Mucosa of descending colon (tissue), 3 donors: ENCODE measurements at regions not wholly inside any gene's neighbourhood (a gene's known extent, or its start where the extent isn't known, plus 50 kb on each side); places are given as distances from the start of the nearest gene placed in this dataset.

Experiments
- ATAC-seq: fragments of 200-7000 bp; cut with Tn5 transposase; one replicate; pipeline ENCODE4 v1.9.1; 2020; ENCODE audit warnings: mild to moderate bottlenecking, moderate library complexity
- DNase-seq, 3 donors: peaks; one replicate each; pipeline ENCODE4 v3.0.0-alpha.2; 2020
- H3K36me3 ChIP-seq: fragments of 200-600 bp; one replicate; pipeline ENCODE4 v1.8.0; 2021; ENCODE audit warnings: low read depth, mild to moderate bottlenecking
- H3K4me1 ChIP-seq: fragments of 200-600 bp; one replicate; pipeline ENCODE4 v1.8.0; 2021; ENCODE audit warnings: low read depth, mild to moderate bottlenecking
- H3K4me3 ChIP-seq: fragments of 200-600 bp; one replicate; pipeline ENCODE4 v1.8.0; 2021; ENCODE audit warnings: mild to moderate bottlenecking
- H3K9me3 ChIP-seq: fragments of 200-600 bp; one replicate; pipeline ENCODE4 v1.8.0; 2021; ENCODE audit warnings: mild to moderate bottlenecking
- CTCF ChIP-seq: fragments of 200-600 bp; IDR thresholded peaks from one replicate; pipeline ENCODE4 v1.8.0; 2022; ENCODE audit warnings: antibody characterized with exemption, mild to moderate bottlenecking
- intact Hi-C, 2 donors: fragments of 100-400 bp; cut with DNase I in 1 of 2; cut with micrococcal nuclease in 1 of 2; formaldehyde crosslinking; loops; one replicate each; pipeline versions ENCODE4 v1.11.0 to v1.11.1; 2022; cut with DNase I, micrococcal nuclease
- donor health status: DM: no; HTN: no; CAD: no; lungs with moderate emphysema.
- donor health status: DM: no; HTN: no; CAD: no.
- donor health status: DM: no; HTN: yes; CAD: no.

GRCh38 chr1:192873836-192874235 is 65.0 kb downstream of the RGS2 start:
- H3K4me1 ChIP-seq = no peaks in the 10 kb centered on the region
- H3K4me3 ChIP-seq = no peak overlapping the region
- no peaks in the 10 kb centered on the region for H3K36me3 ChIP-seq
- intact Hi-C loops = no loop called here
- ATAC-seq = no peak
- no peak for TF ChIP-seq CTCF
- no peaks in the 10 kb centered on the region for H3K9me3 ChIP-seq
- no peak for DNase-seq

- no peaks in the 10 kb centered on the region for H3K9me3 ChIP-seq
- no peaks in the 10 kb centered on the region for H3K36me3 ChIP-seq
- ATAC-seq (no peak), DNase-seq (no peak)
- no peak overlapping the region for H3K4me3 ChIP-seq
- TF ChIP-seq CTCF = no peak
- H3K4me1 ChIP-seq = no peaks in the 10 kb centered on the region
- intact Hi-C loops = no loop called here
Observed at GRCh38 chr1:192876633-192877032, 67.8 kb downstream of the RGS2 start.

- no peak for TF ChIP-seq CTCF
- H3K4me1 ChIP-seq = no peaks in the 10 kb centered on the region
- H3K36me3 ChIP-seq = no peaks in the 10 kb centered on the region
- ATAC-seq (peak; percentile 47), DNase-seq (no peak)
- H3K4me3 ChIP-seq = no peak overlapping the region
- no peaks in the 10 kb centered on the region for H3K9me3 ChIP-seq
- intact Hi-C loops = no loop called here
Observed at GRCh38 chr1:192877283-192877886, 68.5 kb downstream of the RGS2 start.

- Histone ChIP-seq H3K36me3 (no peaks in the 10 kb centered on the region), H3K9me3 (no peaks in the 10 kb centered on the region), H3K4me3 (no peak overlapping the region), H3K4me1 (no peaks in the 10 kb centered on the region)
- ATAC-seq (peak; percentile 58), DNase-seq (peak in 1 of 3 donors; percentile 33)
- no peak for TF ChIP-seq CTCF
- intact Hi-C loops = no loop called here
Observed at GRCh38 chr1:192878249-192878648, 69.4 kb downstream of the RGS2 start.

GRCh38 chr1:192879406-192879805 is 70.6 kb downstream of the RGS2 start:
- H3K4me1 ChIP-seq = no peaks in the 10 kb centered on the region
- DNase-seq (no peak), ATAC-seq (peak; percentile 31)
- intact Hi-C loops = no loop called here
- no peak overlapping the region for H3K4me3 ChIP-seq
- no peaks in the 10 kb centered on the region for H3K9me3 ChIP-seq
- no peaks in the 10 kb centered on the region for H3K36me3 ChIP-seq
- no peak for TF ChIP-seq CTCF

GRCh38 chr1:192880231-192880630 is 71.4 kb downstream of the RGS2 start:
- ATAC-seq (no peak), DNase-seq (no peak)
- H3K9me3 ChIP-seq = no peaks in the 10 kb centered on the region
- TF ChIP-seq CTCF = no peak
- no peaks in the 10 kb centered on the region for H3K36me3 ChIP-seq
- no peaks in the 10 kb centered on the region for H3K4me1 ChIP-seq
- intact Hi-C loops = no loop called here
- H3K4me3 ChIP-seq = no peak overlapping the region
